Naive thymus-derived CD4-positive, alpha-beta T cell (primary cell): ENCODE measurements at regions not wholly inside any gene's neighbourhood (a gene's known extent, or its start where the extent isn't known, plus 50 kb on each side); places are given as distances from the start of the nearest gene placed in this dataset.
A peak's percentile ranks its signal among the peaks of the same experiment; 100 is the strongest.

Experiments used
- ATAC-seq: fragments of 150-1000 bp; cut with Tn5 transposase; 2 replicates; pipeline ENCODE4 v1.10.0; 2021; ENCODE audit warnings: mild to moderate bottlenecking, moderate library complexity
- CTCF ChIA-PET: fragments of 350-600 bp; sonication (Branson Sonifier 250); formaldehyde crosslinking; loops from one replicate; lab custom pipeline; 2021; ENCODE audit warnings: antibody characterized with exemption; lab: Charles Lee
- POLR2A ChIA-PET: fragments of 350-600 bp; sonication (Branson Sonifier 250); formaldehyde crosslinking; loops from one replicate; lab custom pipeline; 2021; ENCODE audit warnings: antibody characterized with exemption, inconsistent platforms; lab: Charles Lee
- DNase-seq, 9 donors: peaks; one replicate each; pipeline versions ENCODE4 v3.0.0 to v3.0.0-alpha.2; 2020 to 2022; ENCODE audit warnings: mixed read lengths in 1 of 9
- H3K27ac ChIP-seq: one replicate; pipeline ENCODE4 v1.7.0; 2013; ENCODE audit warnings: mild to moderate bottlenecking, low read depth, low read length, moderate library complexity
- H3K27me3 ChIP-seq, 2 donors: one replicate each; pipeline ENCODE4 v1.7.0; 2013; ENCODE audit warnings: low read length in 2 of 2, mild to moderate bottlenecking in 2 of 2, moderate library complexity in 2 of 2; ENCODE audit not compliant: control insufficient read depth in 2 of 2, insufficient read depth in 2 of 2
- H3K36me3 ChIP-seq, 3 experiments: 1 replicate in 2 of 3; 2 replicates in 1 of 3; pipeline ENCODE4 v1.7.0; 2013; ENCODE audit warnings: low read length in 3 of 3, mild to moderate bottlenecking in 3 of 3, moderate library complexity in 1 of 3; ENCODE audit not compliant: insufficient read depth in 3 of 3, control insufficient read depth in 2 of 3
- H3K4me1 ChIP-seq, 2 donors: one replicate each; pipeline ENCODE4 v1.7.0; 2013; ENCODE audit warnings: low read length in 2 of 2, mild to moderate bottlenecking in 2 of 2, moderate library complexity in 1 of 2; ENCODE audit not compliant: control insufficient read depth in 2 of 2, insufficient read depth in 2 of 2
- H3K4me3 ChIP-seq: 2 replicates; pipeline ENCODE4 v1.7.0; 2013; ENCODE audit warnings: mild to moderate bottlenecking, low read length
- H3K9me3 ChIP-seq, 3 experiments: 1 replicate in 2 of 3; 2 replicates in 1 of 3; pipeline ENCODE4 v1.7.0; 2013; ENCODE audit warnings: low read length in 3 of 3; ENCODE audit not compliant: control insufficient read depth in 2 of 3
- H3K27ac Mint-ChIP-seq, 9 donors: one replicate each; pipeline ENCODE4 v1.8.0; 2020 to 2022; ENCODE audit warnings: mixed read lengths in 9 of 9, mild to moderate bottlenecking in 8 of 9, moderate library complexity in 5 of 9, inconsistent platforms in 2 of 9
- H3K27me3 Mint-ChIP-seq, 5 donors: one replicate each; pipeline ENCODE4 v1.8.0; 2021 to 2022; ENCODE audit warnings: mixed read lengths in 5 of 5, mild to moderate bottlenecking in 1 of 5
- H3K36me3 Mint-ChIP-seq, 5 donors: one replicate each; pipeline ENCODE4 v1.8.0; 2020 to 2022; ENCODE audit warnings: mixed read lengths in 5 of 5, mild to moderate bottlenecking in 3 of 5, inconsistent platforms in 1 of 5
- H3K4me1 Mint-ChIP-seq, 7 donors: one replicate each; pipeline ENCODE4 v1.8.0; 2020 to 2022; ENCODE audit warnings: mixed read lengths in 7 of 7, mild to moderate bottlenecking in 3 of 7, inconsistent platforms in 1 of 7
- H3K4me3 Mint-ChIP-seq, 10 donors: one replicate each; pipeline ENCODE4 v1.8.0; 2020 to 2022; ENCODE audit warnings: mild to moderate bottlenecking in 10 of 10, mixed read lengths in 10 of 10, moderate library complexity in 6 of 10, inconsistent platforms in 2 of 10
- H3K9me3 Mint-ChIP-seq, 11 donors: one replicate each; pipeline ENCODE4 v1.8.0; 2020 to 2022; ENCODE audit warnings: mixed read lengths in 11 of 11, mild to moderate bottlenecking in 4 of 11, inconsistent platforms in 1 of 11, moderate library complexity in 1 of 11
- intact Hi-C, 2 donors: fragments of 100-400 bp; cut with micrococcal nuclease; formaldehyde crosslinking; loops; one replicate each; pipeline ENCODE4 v1.15.1; 2023

- Mint-ChIP-seq H3K4me3 (no peak overlapping the region), H3K9me3 (no peaks in the 10 kb centered on the region), H3K27me3 (peaks cover 33 to 54% (median 41%) of the 10 kb centered on the region in 5 donors), H3K27ac (no peak overlapping the region), H3K36me3 (no peaks in the 10 kb centered on the region), H3K4me1 (peaks cover 0 to 14% (median 4%) of the 10 kb centered on the region in 7 donors)
- no peak overlapping the region for H3K27ac ChIP-seq
- peaks cover 0 to 3% of the 10 kb centered on the region in 2 donors for H3K27me3 ChIP-seq
- ChIA-PET CTCF (interaction anchor here (1.6 kb wide), 1 partner anchor 13 kb away, joined by 6 read pairs; no protein-coding TSS in a partner anchor), POLR2A (interaction anchor here (0.6 kb wide), 2 partner anchors 29 to 225 kb away, joined by 3 read pairs; no protein-coding TSS in a partner anchor)
- H3K36me3 ChIP-seq = no peaks in the 10 kb centered on the region
- DNase-seq = peak in 1 of 9 donors; percentile 6
- no peak for ATAC-seq
- no peak overlapping the region for H3K4me3 ChIP-seq
- H3K9me3 ChIP-seq = no peaks in the 10 kb centered on the region
- peaks cover 0 to 4% of the 10 kb centered on the region in 2 donors for H3K4me1 ChIP-seq
- intact Hi-C loops = no loop called here
Observed at GRCh38 chr15:66864086-66864830, 162.2 kb downstream of the SMAD6 start.

DNA sequence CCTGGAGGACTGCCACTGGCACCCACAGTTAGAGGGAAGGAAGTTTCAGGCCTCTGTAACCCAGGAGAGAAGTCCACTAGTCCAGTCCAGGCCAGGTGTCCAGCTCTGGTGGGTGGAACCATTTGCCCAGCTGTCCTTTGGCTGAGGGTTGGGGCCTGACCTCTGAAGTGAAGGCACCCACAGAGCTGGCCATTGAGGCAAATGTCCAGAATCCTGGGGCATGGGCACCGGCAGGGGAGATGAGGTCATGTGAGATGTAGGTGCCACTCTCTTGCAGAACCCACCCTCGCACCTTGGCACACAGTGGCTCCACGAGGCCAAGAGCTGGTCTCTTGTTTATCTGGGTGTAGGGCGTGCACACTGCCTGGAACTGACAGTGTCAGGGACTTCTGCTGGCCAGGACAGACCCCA, 162.8 kb downstream of the SMAD6 start:
- H3K4me3 Mint-ChIP-seq = no peak overlapping the region
- intact Hi-C loops = no loop called here
- H3K36me3 Mint-ChIP-seq = no peaks in the 10 kb centered on the region
- peaks cover 32 to 61% (median 44%) of the 10 kb centered on the region in 5 donors for H3K27me3 Mint-ChIP-seq
- POLR2A ChIA-PET = interaction anchor here (0.6 kb wide), 1 partner anchor 28 kb away, joined by 3 read pairs; no protein-coding TSS in a partner anchor
- Histone ChIP-seq H3K27ac (no peak overlapping the region), H3K4me3 (no peak overlapping the region), H3K27me3 (peaks cover 2 to 3% of the 10 kb centered on the region in 2 donors), H3K36me3 (no peaks in the 10 kb centered on the region), H3K4me1 (peaks cover 0 to 4% of the 10 kb centered on the region in 2 donors), H3K9me3 (no peaks in the 10 kb centered on the region)
- ATAC-seq = no peak
- peak in 1 of 9 donors; percentile 19 for DNase-seq
- H3K27ac Mint-ChIP-seq = no peak overlapping the region
- H3K4me1 Mint-ChIP-seq = peaks cover 0 to 14% (median 4%) of the 10 kb centered on the region in 7 donors
- CTCF ChIA-PET = interaction anchor here (1.6 kb wide), 1 partner anchor 14 kb away, joined by 6 read pairs; no protein-coding TSS in a partner anchor
- H3K9me3 Mint-ChIP-seq = no peaks in the 10 kb centered on the region

- H3K27ac Mint-ChIP-seq = peak overlapping the region in 1 of 9 donors; percentile 10
- H3K9me3 Mint-ChIP-seq = no peaks in the 10 kb centered on the region
- ChIA-PET POLR2A (no interaction called here), CTCF (no interaction called here)
- no peak overlapping the region for H3K4me3 Mint-ChIP-seq
- intact Hi-C loops = no loop called here
- ATAC-seq (peak; percentile 89), DNase-seq (peak in 1 of 9 donors; percentile 6)
- Histone ChIP-seq H3K27me3 (peaks cover 2 to 3% of the 10 kb centered on the region in 2 donors), H3K4me1 (peaks cover 0 to 4% of the 10 kb centered on the region in 2 donors), H3K27ac (no peak overlapping the region), H3K4me3 (no peak overlapping the region), H3K9me3 (no peaks in the 10 kb centered on the region), H3K36me3 (no peaks in the 10 kb centered on the region)
- peaks cover 0 to 14% (median 4%) of the 10 kb centered on the region in 7 donors for H3K4me1 Mint-ChIP-seq
- no peaks in the 10 kb centered on the region for H3K36me3 Mint-ChIP-seq
- peaks cover 27 to 56% (median 38%) of the 10 kb centered on the region in 5 donors for H3K27me3 Mint-ChIP-seq
Observed at GRCh38 chr15:66865622-66866611, 163.9 kb downstream of the SMAD6 start.

DNA sequence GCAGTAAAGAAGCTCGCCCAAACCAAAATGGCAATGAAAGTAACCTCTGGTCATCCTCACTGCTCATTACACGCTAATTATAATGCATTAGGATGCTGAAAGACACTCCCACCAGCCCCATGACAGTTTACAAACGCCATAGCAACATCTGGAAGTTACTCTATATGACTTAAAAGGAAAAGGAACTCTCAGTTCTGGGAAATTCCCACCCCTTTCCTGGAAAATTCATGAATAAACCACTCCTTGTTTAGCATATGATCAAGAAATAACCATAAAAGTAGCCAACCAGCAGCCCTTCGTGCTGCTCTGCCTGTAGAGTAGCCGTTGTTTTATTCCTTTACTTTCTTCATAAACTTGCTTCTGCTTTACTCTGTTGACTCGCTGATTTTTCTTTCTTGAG, 164.6 kb downstream of the SMAD6 start:
- DNase-seq (no peak), ATAC-seq (no peak)
- POLR2A ChIA-PET = no interaction called here
- Mint-ChIP-seq H3K27ac (no peak overlapping the region), H3K9me3 (no peaks in the 10 kb centered on the region), H3K27me3 (peaks cover 28 to 52% (median 40%) of the 10 kb centered on the region in 5 donors), H3K4me3 (no peak overlapping the region), H3K4me1 (peaks cover 0 to 14% (median 4%) of the 10 kb centered on the region in 7 donors), H3K36me3 (no peaks in the 10 kb centered on the region)
- Histone ChIP-seq H3K4me3 (no peak overlapping the region), H3K9me3 (no peaks in the 10 kb centered on the region), H3K27me3 (peaks cover 2 to 3% of the 10 kb centered on the region in 2 donors), H3K27ac (no peak overlapping the region), H3K36me3 (no peaks in the 10 kb centered on the region), H3K4me1 (peaks cover 0 to 4% of the 10 kb centered on the region in 2 donors)
- CTCF ChIA-PET = no interaction called here
- intact Hi-C loops = no loop called here

DNA sequence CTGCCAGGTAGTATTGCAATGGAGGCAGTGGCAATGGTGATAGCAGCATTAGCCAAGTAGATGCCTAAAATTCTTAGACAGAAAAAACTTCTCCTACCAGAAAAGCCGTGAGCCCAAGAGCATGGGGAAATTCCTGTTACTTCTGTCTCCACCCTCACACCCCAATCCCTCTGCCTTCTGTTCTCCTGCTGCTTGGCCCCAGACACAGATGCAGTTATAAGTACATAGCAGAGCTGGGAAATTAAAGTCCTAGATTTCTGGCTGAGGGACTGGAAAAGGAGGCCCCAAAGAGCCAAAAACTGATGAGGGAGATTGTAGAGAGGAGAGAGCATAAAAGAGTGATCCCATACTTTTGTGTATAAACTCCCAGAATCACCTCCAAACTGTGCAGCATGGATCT, 166.9 kb downstream of the SMAD6 start:
- H3K27ac ChIP-seq = no peak overlapping the region
- H3K9me3 ChIP-seq = no peaks in the 10 kb centered on the region
- no peaks in the 10 kb centered on the region for H3K36me3 ChIP-seq
- ATAC-seq (no peak), DNase-seq (no peak)
- Mint-ChIP-seq H3K9me3 (no peaks in the 10 kb centered on the region), H3K4me1 (peaks cover 0 to 4% (median 3%) of the 10 kb centered on the region in 7 donors), H3K4me3 (no peak overlapping the region), H3K27me3 (peaks cover 26 to 45% (median 36%) of the 10 kb centered on the region in 5 donors), H3K36me3 (no peaks in the 10 kb centered on the region), H3K27ac (no peak overlapping the region)
- H3K27me3 ChIP-seq = peaks cover 0 to 2% of the 10 kb centered on the region in 2 donors
- POLR2A ChIA-PET = no interaction called here
- no peak overlapping the region for H3K4me3 ChIP-seq
- intact Hi-C loops = no loop called here
- CTCF ChIA-PET = no interaction called here
- H3K4me1 ChIP-seq = no peaks in the 10 kb centered on the region

DNA sequence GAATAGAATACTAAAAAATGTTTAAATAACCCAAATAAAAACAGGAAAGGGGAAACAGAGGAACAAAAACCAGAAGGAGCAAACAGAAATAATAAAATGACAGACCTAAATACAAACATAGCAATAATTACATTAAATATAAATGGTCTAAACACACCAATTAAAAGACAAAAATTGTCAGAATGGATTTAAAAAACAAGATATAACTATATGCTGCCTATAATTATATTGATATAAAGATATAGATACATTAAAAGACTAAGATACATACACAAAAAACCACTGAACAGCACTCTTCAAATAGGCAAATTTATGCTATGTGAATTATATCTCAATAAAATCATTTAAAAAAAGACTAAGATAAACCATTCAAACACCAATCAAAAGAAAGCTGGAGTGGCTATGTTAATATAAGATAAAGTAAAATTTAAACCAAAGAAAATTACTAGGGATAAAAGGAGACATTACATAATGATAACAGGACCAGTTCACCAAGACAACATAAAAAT, 168.9 kb downstream of the SMAD6 start:
- no peaks in the 10 kb centered on the region for H3K36me3 Mint-ChIP-seq

More for the DNA sequence above, 168.9 kb downstream of the SMAD6 start:
- H3K27me3 Mint-ChIP-seq = peaks cover 25 to 54% (median 29%) of the 10 kb centered on the region in 5 donors
- no peak for ATAC-seq
- ChIA-PET POLR2A (no interaction called here), CTCF (no interaction called here)
- H3K4me1 Mint-ChIP-seq = peaks cover 0 to 4% (median 3%) of the 10 kb centered on the region in 7 donors
- H3K27ac Mint-ChIP-seq = no peak overlapping the region
- no peaks in the 10 kb centered on the region for H3K9me3 Mint-ChIP-seq
- Histone ChIP-seq H3K27ac (no peak overlapping the region), H3K9me3 (no peaks in the 10 kb centered on the region), H3K4me1 (no peaks in the 10 kb centered on the region), H3K27me3 (peaks cover 0 to 2% of the 10 kb centered on the region in 2 donors), H3K36me3 (no peaks in the 10 kb centered on the region), H3K4me3 (no peak overlapping the region)
- DNase-seq = no peak
- no peak overlapping the region for H3K4me3 Mint-ChIP-seq
- intact Hi-C loops = no loop called here
